Left ventricle myocardium superior (tissue), 1 donor: ENCODE measurements at regions not wholly inside any gene's neighbourhood (a gene's known extent, or its start where the extent isn't known, plus 50 kb on each side); places are given as distances from the start of the nearest gene placed in this dataset.

Experiments used
- ATAC-seq: fragments of 200-7000 bp; cut with Tn5 transposase; one replicate; pipeline ENCODE4 v1.9.1; 2020; ENCODE audit warnings: mild to moderate bottlenecking, moderate library complexity
- DNase-seq: peaks from one replicate; pipeline ENCODE4 v3.0.0-alpha.2; 2020
- intact Hi-C: fragments of 100-400 bp; cut with micrococcal nuclease; formaldehyde crosslinking; loops from one replicate; pipeline ENCODE4 v1.11.0; 2022
- donor health status: DM: no; HTN: yes; CAD: no; lungs with severe emphysema.

- no peak for DNase-seq
- ATAC-seq = no peak
- intact Hi-C loops = no loop called here
These were observed 192.8 kb upstream of the LNX1 start for GRCh38 chr4:53784112-53784511.

- DNase-seq = no peak
- intact Hi-C loops = no loop called here
- ATAC-seq = no peak
These were observed 192.0 kb upstream of the LNX1 start for GRCh38 chr4:53783208-53783859.

- intact Hi-C loops = no loop called here
- ATAC-seq (no peak), DNase-seq (no peak)
These were observed 191.2 kb upstream of the LNX1 start for GRCh38 chr4:53782458-53782845.

- intact Hi-C loops = no loop called here
- DNase-seq = no peak
- ATAC-seq = no peak
These were observed 190.6 kb upstream of the LNX1 start for GRCh38 chr4:53781629-53782457.

- no peak for DNase-seq
- no peak for ATAC-seq
- intact Hi-C loops = no loop called here
These were observed 189.6 kb upstream of the LNX1 start for GRCh38 chr4:53780736-53781400.

- ATAC-seq (no peak), DNase-seq (no peak)
- intact Hi-C loops = no loop called here
These were observed 187.7 kb upstream of the LNX1 start for GRCh38 chr4:53779025-53779424.

GRCh38 chr4:53778155-53778554, 186.9 kb upstream of the LNX1 start:
- ATAC-seq = peak; percentile 66
- no peak for DNase-seq
- intact Hi-C loops = no loop called here

- intact Hi-C loops = no loop called here
- peak; percentile 92 for ATAC-seq
- no peak for DNase-seq
These were observed 186.1 kb upstream of the LNX1 start for GRCh38 chr4:53777244-53777984.

- no peak for ATAC-seq
- intact Hi-C loops = no loop called here
These were observed 184.9 kb upstream of the LNX1 start for GRCh38 chr4:53776141-53776540.

GRCh38 chr4:53775381-53775780, 184.1 kb upstream of the LNX1 start:
- intact Hi-C loops = no loop called here
- DNase-seq = no peak
- no peak for ATAC-seq

More at GRCh38 chr4:53776141-53776540, 184.9 kb upstream of the LNX1 start:
- no peak for DNase-seq

- ATAC-seq (no peak), DNase-seq (no peak)
- intact Hi-C loops = no loop called here
These were observed 180.0 kb upstream of the LNX1 start for GRCh38 chr4:53771326-53771725.

- ATAC-seq (no peak), DNase-seq (no peak)
- intact Hi-C loops = no loop called here
These were observed 176.2 kb upstream of the LNX1 start for GRCh38 chr4:53767482-53767881.

GRCh38 chr4:53764761-53765490, 173.6 kb upstream of the LNX1 start:
- intact Hi-C loops = no loop called here
- DNase-seq (no peak), ATAC-seq (no peak)

- DNase-seq = no peak
- peak; percentile 20 for ATAC-seq
- intact Hi-C loops = no loop called here
These were observed 172.7 kb upstream of the LNX1 start for GRCh38 chr4:53763813-53764597.

GRCh38 chr4:53755656-53756055, 164.4 kb upstream of the LNX1 start:
- intact Hi-C loops = no loop called here
- no peak for ATAC-seq
- DNase-seq = no peak

GRCh38 chr4:53752124-53752523, 160.8 kb upstream of the LNX1 start:
- ATAC-seq = no peak
- no peak for DNase-seq
- intact Hi-C loops = no loop called here

GRCh38 chr4:53748328-53748772, 157.1 kb upstream of the LNX1 start:
- ATAC-seq = no peak
- intact Hi-C loops = no loop called here
- DNase-seq = no peak

GRCh38 chr4:53747401-53747800, 156.1 kb upstream of the LNX1 start:
- intact Hi-C loops = no loop called here
- DNase-seq (no peak), ATAC-seq (no peak)
